GM12878 (cell line): ENCODE measurements at regions not wholly inside any gene's neighbourhood (a gene's known extent, or its start where the extent isn't known, plus 50 kb on each side); places are given as distances from the start of the nearest gene placed in this dataset.

Experiments used
- CBFB ChIP-seq: IDR thresholded peaks from 2 replicates; pipeline ENCODE4 v1.6.1; 2016; ENCODE audit warnings: antibody characterized with exemption, low read depth
- CTCF ChIP-seq, 3 experiments: IDR thresholded peaks in 2 of 3; conservative IDR thresholded peaks in 1 of 3; 2 replicates each; pipeline ENCODE4 v1.5.1; 2011; ENCODE audit warnings: low read depth in 3 of 3, low read length in 3 of 3, mild to moderate bottlenecking in 3 of 3, control low read depth in 2 of 3, moderate library complexity in 2 of 3, inconsistent platforms in 1 of 3, mixed read lengths in 1 of 3; ENCODE audit not compliant: control insufficient read depth in 2 of 3, insufficient read depth in 1 of 3; ENCODE audit errors: extremely low read depth in 1 of 3
- ESRRA ChIP-seq: IDR thresholded peaks from 2 replicates; pipeline ENCODE4 v1.6.1; 2012; ENCODE audit warnings: mild to moderate bottlenecking, low read length, improper control_type of control experiment
- EZH2 ChIP-seq: IDR thresholded peaks from 2 replicates; pipeline ENCODE4 v1.6.1; 2012; ENCODE audit warnings: low read depth, mild to moderate bottlenecking, control low read depth, inconsistent platforms, low read length, borderline replicate concordance; ENCODE audit not compliant: control insufficient read depth
- FOXM1 ChIP-seq: IDR thresholded peaks from 2 replicates; pipeline ENCODE4 v1.6.1; 2012; ENCODE audit warnings: low read depth, mild to moderate bottlenecking, inconsistent platforms, low read length, moderate library complexity
- HCFC1 ChIP-seq: fragments of 150-350 bp; IDR thresholded peaks from 2 replicates; pipeline ENCODE4 v1.6.1; 2014; ENCODE audit warnings: low read length
- HDAC6 ChIP-seq: fragments of 200-600 bp; sonication (generic); IDR thresholded peaks from one replicate; pipeline ENCODE4 v1.8.0; 2017; ENCODE audit warnings: antibody characterized with exemption; ENCODE audit not compliant: unreplicated experiment
- USF1 ChIP-seq: IDR thresholded peaks from 2 replicates; pipeline ENCODE4 v1.6.1; 2011; ENCODE audit warnings: borderline replicate concordance, low read depth, mild to moderate bottlenecking, moderate library complexity, mixed read lengths, low read length; ENCODE audit not compliant: insufficient read depth; ENCODE audit errors: extremely low read length
- USF2 ChIP-seq: IDR thresholded peaks from 2 replicates; pipeline ENCODE4 v1.6.1; 2011; ENCODE audit warnings: low read depth, low read length, improper control_type of control experiment, borderline replicate concordance
- ZNF274 ChIP-seq: IDR thresholded peaks from one replicate; pipeline ENCODE4 v1.8.0; 2011; ENCODE audit not compliant: insufficient read length, insufficient read depth
- ZNF687 ChIP-seq: fragments of 450-650 bp; IDR thresholded peaks from 2 replicates; pipeline ENCODE4 v1.6.1; 2017; ENCODE audit warnings: mild to moderate bottlenecking, moderate library complexity
- ZSCAN29 ChIP-seq: fragments of 450-650 bp; IDR thresholded peaks from 2 replicates; pipeline ENCODE4 v1.6.1; 2017; ENCODE audit warnings: mild to moderate bottlenecking, moderate library complexity

DNA sequence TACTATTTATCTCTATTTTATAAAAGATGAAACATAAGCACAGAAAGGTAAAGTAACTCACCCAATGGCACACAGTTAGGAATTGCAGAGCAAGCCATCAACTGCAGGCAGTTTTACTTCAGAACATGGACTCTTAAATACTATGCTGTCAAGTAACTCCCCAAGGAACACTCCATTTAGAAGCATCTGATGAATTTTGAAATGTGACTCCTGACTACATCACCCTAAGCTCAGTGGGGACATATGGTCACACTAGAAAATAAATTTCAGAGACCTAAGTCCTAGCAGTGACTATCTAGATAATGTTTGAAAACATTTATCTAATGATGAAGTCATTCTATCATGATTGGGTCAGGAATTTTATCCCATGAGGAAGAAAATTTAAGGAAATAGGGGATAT, 272.8 kb upstream of the ARRDC4 start:
- TF ChIP-seq ZNF687 = no peak
- TF ChIP-seq USF1 = no peak
- no peak for TF ChIP-seq CTCF (IDR thresholded peaks at IDR 0.05 in 2 of 3, conservative IDR thresholded peaks at IDR 0.05 in 1 of 3; ENCODE audit: control insufficient read depth in 2 of 3, extremely low read depth in 1 of 3, insufficient read depth in 1 of 3, low read depth in 3 of 3, low read length in 3 of 3)
- no peak for TF ChIP-seq ZNF274
- TF ChIP-seq EZH2 = no peak
- TF ChIP-seq ESRRA = no peak
- TF ChIP-seq HCFC1 = no peak
- no peak for TF ChIP-seq USF2
- no peak for TF ChIP-seq ZSCAN29
- no peak for TF ChIP-seq HDAC6
- no peak for TF ChIP-seq CBFB
- no peak for TF ChIP-seq FOXM1
